ENCODE measurements at regions not wholly inside any gene's neighbourhood (a gene's known extent, or its start where the extent isn't known, plus 50 kb on each side); places are given as distances from the start of the nearest gene placed in this dataset.

GRCh38 chr11:104369761-104370160 is 205.8 kb upstream of the PDGFD start:
- no peak for TF ChIP-seq CTCF (IDR thresholded peaks at IDR 0.05; ENCODE audit: insufficient read depth, low read length, severe bottlenecking)
- Histone ChIP-seq H3K27me3 (ENCODE audit: control insufficient read depth, insufficient read depth, low read length) (no peaks in the 10 kb centered on the region), H3K36me3 (ENCODE audit: control insufficient read depth, insufficient read depth, low read length) (no peaks in the 10 kb centered on the region), H3K4me3 (ENCODE audit: low read depth, low read length) (no peak overlapping the region)
- FAIRE-seq (no peak), DNase-seq (ENCODE audit: low read depth) (no peak)

GRCh38 chr11:104366321-104366734 is 202.4 kb upstream of the PDGFD start:
- FAIRE-seq = no peak
- Histone ChIP-seq H3K27me3 (ENCODE audit: control insufficient read depth, insufficient read depth, low read length) (no peaks in the 10 kb centered on the region), H3K4me3 (ENCODE audit: low read depth, low read length) (no peak overlapping the region), H3K36me3 (ENCODE audit: control insufficient read depth, insufficient read depth, low read length) (no peaks in the 10 kb centered on the region)
- TF ChIP-seq CTCF (IDR thresholded peaks at IDR 0.05; ENCODE audit: insufficient read depth, low read length, severe bottlenecking) = no peak
- DNase-seq (ENCODE audit: low read depth) = no peak

GRCh38 chr11:104365676-104366075 is 201.7 kb upstream of the PDGFD start:
- TF ChIP-seq CTCF (IDR thresholded peaks at IDR 0.05; ENCODE audit: insufficient read depth, low read length, severe bottlenecking) = no peak
- H3K27me3 ChIP-seq (ENCODE audit: control insufficient read depth, insufficient read depth, low read length) = no peaks in the 10 kb centered on the region
- DNase-seq (ENCODE audit: low read depth) (no peak), FAIRE-seq (no peak)
- H3K36me3 ChIP-seq (ENCODE audit: control insufficient read depth, insufficient read depth, low read length) = no peaks in the 10 kb centered on the region
- H3K4me3 ChIP-seq (ENCODE audit: low read depth, low read length) = no peak overlapping the region

- TF ChIP-seq CTCF (IDR thresholded peaks at IDR 0.05; ENCODE audit: insufficient read depth, low read length, severe bottlenecking) = no peak
- DNase-seq (ENCODE audit: low read depth) (no peak), FAIRE-seq (no peak)
- Histone ChIP-seq H3K4me3 (ENCODE audit: low read depth, low read length) (no peak overlapping the region), H3K27me3 (ENCODE audit: control insufficient read depth, insufficient read depth, low read length) (no peaks in the 10 kb centered on the region), H3K36me3 (ENCODE audit: control insufficient read depth, insufficient read depth, low read length) (no peaks in the 10 kb centered on the region)
Observed at GRCh38 chr11:104361975-104362374, 198.0 kb upstream of the PDGFD start.

GRCh38 chr11:104352036-104352435 is 188.1 kb upstream of the PDGFD start:
- H3K36me3 ChIP-seq (ENCODE audit: control insufficient read depth, insufficient read depth, low read length) = no peaks in the 10 kb centered on the region
- FAIRE-seq (no peak), DNase-seq (ENCODE audit: low read depth) (peak; percentile 79)
- no peak overlapping the region for H3K4me3 ChIP-seq (ENCODE audit: low read depth, low read length)
- TF ChIP-seq CTCF (IDR thresholded peaks at IDR 0.05; ENCODE audit: insufficient read depth, low read length, severe bottlenecking) = no peak
- no peaks in the 10 kb centered on the region for H3K27me3 ChIP-seq (ENCODE audit: control insufficient read depth, insufficient read depth, low read length)

GRCh38 chr11:104343578-104343977 is 179.6 kb upstream of the PDGFD start:
- no peak for FAIRE-seq
- peak; percentile 28 for TF ChIP-seq CTCF (IDR thresholded peaks at IDR 0.05; ENCODE audit: insufficient read depth, low read length, severe bottlenecking)
- Histone ChIP-seq H3K4me3 (ENCODE audit: low read depth, low read length) (no peak overlapping the region), H3K27me3 (ENCODE audit: control insufficient read depth, insufficient read depth, low read length) (no peaks in the 10 kb centered on the region), H3K36me3 (ENCODE audit: control insufficient read depth, insufficient read depth, low read length) (no peaks in the 10 kb centered on the region)
- DNase-seq (ENCODE audit: low read depth) = peak; percentile 34

Measured in bronchial epithelial cell (primary cell).